ENCODE measurements at regions not wholly inside any gene's neighbourhood (a gene's known extent, or its start where the extent isn't known, plus 50 kb on each side); places are given as distances from the start of the nearest gene placed in this dataset.

DNA sequence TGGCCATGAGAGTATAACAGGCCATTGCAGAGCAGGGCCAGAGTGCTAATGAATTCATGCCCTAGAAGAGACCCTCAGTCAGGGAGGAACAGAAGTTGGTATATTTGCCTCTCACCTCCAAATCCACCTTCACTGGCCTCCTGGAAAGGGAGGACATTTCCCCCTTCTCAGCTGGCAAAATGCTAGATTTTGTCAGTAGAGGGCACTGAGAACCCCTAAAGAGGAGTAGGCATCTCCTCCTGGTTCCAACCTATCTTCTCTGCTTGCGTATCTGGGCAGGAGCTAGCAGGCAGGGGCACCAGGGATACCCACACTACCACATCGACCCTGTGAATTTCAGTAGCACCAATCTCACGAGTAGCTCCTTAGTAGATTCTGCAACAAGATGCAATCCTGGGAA lies 79.8 kb upstream of the GHITM start:
- Histone ChIP-seq H3K9me3 (peaks cover 0 to 6% (median 2%) of the 10 kb centered on the region in 4 donors), H3K27ac (no peak overlapping the region), H3K27me3 (peaks cover 0 to 5% (median 1%) of the 10 kb centered on the region in 3 donors), H3K4me3 (no peak overlapping the region), H3K4me1 (no peaks in the 10 kb centered on the region), H3K36me3 (no peaks in the 10 kb centered on the region)
- no peak for DNase-seq
- intact Hi-C loops (cut with DNase I; ENCODE audit: low total_unique reads), result no loop called here
- TF ChIP-seq POLR2AphosphoS5 (IDR thresholded peaks at IDR 0.05) (no peak), EP300 (IDR thresholded peaks at IDR 0.05) (no peak), POLR2A (IDR thresholded peaks at IDR 0.05) (no peak)
- TF ChIP-seq, protein P1, sequence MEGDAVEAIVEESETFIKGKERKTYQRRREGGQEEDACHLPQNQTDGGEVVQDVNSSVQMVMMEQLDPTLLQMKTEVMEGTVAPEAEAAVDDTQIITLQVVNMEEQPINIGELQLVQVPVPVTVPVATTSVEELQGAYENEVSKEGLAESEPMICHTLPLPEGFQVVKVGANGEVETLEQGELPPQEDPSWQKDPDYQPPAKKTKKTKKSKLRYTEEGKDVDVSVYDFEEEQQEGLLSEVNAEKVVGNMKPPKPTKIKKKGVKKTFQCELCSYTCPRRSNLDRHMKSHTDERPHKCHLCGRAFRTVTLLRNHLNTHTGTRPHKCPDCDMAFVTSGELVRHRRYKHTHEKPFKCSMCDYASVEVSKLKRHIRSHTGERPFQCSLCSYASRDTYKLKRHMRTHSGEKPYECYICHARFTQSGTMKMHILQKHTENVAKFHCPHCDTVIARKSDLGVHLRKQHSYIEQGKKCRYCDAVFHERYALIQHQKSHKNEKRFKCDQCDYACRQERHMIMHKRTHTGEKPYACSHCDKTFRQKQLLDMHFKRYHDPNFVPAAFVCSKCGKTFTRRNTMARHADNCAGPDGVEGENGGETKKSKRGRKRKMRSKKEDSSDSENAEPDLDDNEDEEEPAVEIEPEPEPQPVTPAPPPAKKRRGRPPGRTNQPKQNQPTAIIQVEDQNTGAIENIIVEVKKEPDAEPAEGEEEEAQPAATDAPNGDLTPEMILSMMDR (IDR thresholded peaks at IDR 0.05), result no peak
- WGBS, 5 donors, result 79 to 90% (median 86%) methylated on average over 3 of the region's 3 CpGs

DNA sequence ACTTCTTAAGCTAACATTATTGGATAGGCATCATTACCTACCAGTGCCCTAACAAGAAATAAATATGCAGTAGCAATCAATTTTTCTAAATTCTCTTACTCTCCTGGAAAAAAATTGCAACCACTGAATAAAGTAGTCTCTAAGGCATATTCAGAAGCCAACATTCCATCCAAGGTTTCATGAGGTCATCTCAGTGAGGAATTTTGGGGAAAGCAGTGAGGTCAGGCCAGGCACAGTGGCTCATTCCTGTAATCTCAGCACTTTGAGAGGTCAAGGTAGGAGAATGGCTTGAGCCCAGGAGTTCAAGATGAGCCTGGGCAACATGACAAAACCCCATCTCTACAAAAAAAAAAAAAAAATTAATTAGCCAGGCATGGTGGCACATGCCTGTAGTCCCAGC lies 75.9 kb upstream of the GHITM start:
- TF ChIP-seq, protein P1 (IDR thresholded peaks at IDR 0.05), result no peak
- no peak for TF ChIP-seq POLR2AphosphoS5 (IDR thresholded peaks at IDR 0.05)
- TF ChIP-seq EP300 (IDR thresholded peaks at IDR 0.05), result no peak
- no peak for TF ChIP-seq POLR2A (IDR thresholded peaks at IDR 0.05)
- intact Hi-C loops (cut with DNase I; ENCODE audit: low total_unique reads), result no loop called here
- Histone ChIP-seq H3K9me3 (no peaks in the 10 kb centered on the region), H3K27me3 (peaks cover 0 to 5% (median 0%) of the 10 kb centered on the region in 3 donors), H3K4me3 (no peak overlapping the region), H3K36me3 (no peaks in the 10 kb centered on the region), H3K27ac (no peak overlapping the region), H3K4me1 (no peaks in the 10 kb centered on the region)
- DNase-seq, result no peak

DNA sequence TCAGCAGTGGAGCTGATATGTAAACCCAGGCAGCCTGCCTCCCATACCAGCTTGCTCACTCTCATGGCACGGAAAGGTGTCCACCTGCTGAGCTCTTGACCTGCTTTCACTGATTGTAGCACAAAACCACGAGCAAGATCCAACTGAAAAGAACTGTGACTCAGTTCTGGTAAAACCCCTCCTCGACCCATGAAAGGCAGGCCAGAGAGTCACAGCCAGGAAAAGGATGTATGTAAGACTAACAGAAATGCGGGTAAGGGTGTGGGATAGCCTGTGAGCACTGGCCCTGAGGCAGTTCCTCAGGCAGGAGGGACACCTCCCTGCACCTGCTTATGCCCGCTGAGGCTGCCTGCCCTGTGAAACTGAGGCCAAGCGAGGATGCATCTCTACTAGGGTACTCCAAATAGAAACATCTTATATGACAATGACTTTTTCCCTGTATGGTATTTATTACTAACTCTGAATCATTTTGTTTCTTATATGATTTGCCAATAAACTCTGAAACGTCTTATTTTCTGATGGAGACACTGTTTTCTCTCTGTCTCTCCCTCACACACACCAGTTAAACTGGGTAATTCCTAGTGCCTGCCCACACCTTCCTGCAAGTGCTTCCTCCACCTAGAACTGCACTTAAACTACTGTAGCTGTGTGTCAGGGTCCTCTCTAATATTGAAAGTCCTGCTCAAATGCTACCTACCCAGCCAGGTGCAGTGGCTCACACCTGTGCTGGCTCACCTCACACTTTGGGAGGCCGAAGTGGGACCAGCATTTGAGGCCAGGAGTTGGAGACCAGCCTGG lies 73.3 kb upstream of the GHITM start:
- Histone ChIP-seq H3K4me3 (no peak overlapping the region), H3K4me1 (no peaks in the 10 kb centered on the region), H3K36me3 (no peaks in the 10 kb centered on the region), H3K27me3 (no peaks in the 10 kb centered on the region), H3K9me3 (no peaks in the 10 kb centered on the region), H3K27ac (no peak overlapping the region)
- no peak for TF ChIP-seq POLR2AphosphoS5 (IDR thresholded peaks at IDR 0.05)
- TF ChIP-seq, protein P1 (IDR thresholded peaks at IDR 0.05), result no peak
- no peak for TF ChIP-seq POLR2A (IDR thresholded peaks at IDR 0.05)
- TF ChIP-seq EP300 (IDR thresholded peaks at IDR 0.05), result no peak
- DNase-seq, result no peak
- WGBS, 5 donors, result 58 to 69% (median 68%) methylated on average over 8 of the region's 8 CpGs
- intact Hi-C loops (cut with DNase I; ENCODE audit: low total_unique reads), result no loop called here

DNA sequence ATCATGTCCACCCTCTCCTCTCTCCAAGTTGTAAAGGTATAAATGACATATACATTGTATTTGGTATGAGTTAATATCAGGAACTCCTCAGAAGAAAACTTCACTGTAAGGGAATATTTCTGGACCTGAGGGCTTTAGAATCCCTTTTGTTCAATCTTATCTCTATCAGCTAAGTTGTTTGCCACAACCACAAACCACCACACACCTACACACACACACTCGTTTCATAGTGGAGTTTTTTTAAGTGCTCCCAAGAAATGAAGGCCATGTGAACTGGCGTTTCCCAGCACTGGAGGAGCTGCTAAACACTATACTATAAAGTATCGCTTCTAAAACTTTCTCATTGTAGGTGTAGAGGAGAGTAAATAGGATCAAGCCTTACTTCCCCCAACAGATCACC lies 64.8 kb upstream of the GHITM start:
- H3K27me3 ChIP-seq, result no peaks in the 10 kb centered on the region
- WGBS, 5 donors, result 48 to 70% (median 57%) methylated on average over 3 of the region's 3 CpGs

More for the DNA sequence above, 64.8 kb upstream of the GHITM start:
- TF ChIP-seq POLR2A (IDR thresholded peaks at IDR 0.05) (no peak), EP300 (IDR thresholded peaks at IDR 0.05) (no peak), POLR2AphosphoS5 (IDR thresholded peaks at IDR 0.05) (no peak)
- TF ChIP-seq, protein P1 (IDR thresholded peaks at IDR 0.05), result no peak
- Histone ChIP-seq H3K9me3 (no peaks in the 10 kb centered on the region), H3K4me3 (no peak overlapping the region), H3K27ac (no peak overlapping the region), H3K4me1 (peaks cover 0 to 2% (median 0%) of the 10 kb centered on the region in 4 donors), H3K36me3 (no peaks in the 10 kb centered on the region)
- DNase-seq, result no peak
- intact Hi-C loops (cut with DNase I; ENCODE audit: low total_unique reads), result no loop called here
